NCI-H748 (cell line): ENCODE measurements at regions not wholly inside any gene's neighbourhood (a gene's known extent, or its start where the extent isn't known, plus 50 kb on each side); places are given as distances from the start of the nearest gene placed in this dataset.

Source experiments
- DNase-seq: peaks from one replicate; lab custom pipeline; 2025; ENCODE audit not compliant: unreplicated experiment; lab: John Stamatoyannopoulos, UW

DNA sequence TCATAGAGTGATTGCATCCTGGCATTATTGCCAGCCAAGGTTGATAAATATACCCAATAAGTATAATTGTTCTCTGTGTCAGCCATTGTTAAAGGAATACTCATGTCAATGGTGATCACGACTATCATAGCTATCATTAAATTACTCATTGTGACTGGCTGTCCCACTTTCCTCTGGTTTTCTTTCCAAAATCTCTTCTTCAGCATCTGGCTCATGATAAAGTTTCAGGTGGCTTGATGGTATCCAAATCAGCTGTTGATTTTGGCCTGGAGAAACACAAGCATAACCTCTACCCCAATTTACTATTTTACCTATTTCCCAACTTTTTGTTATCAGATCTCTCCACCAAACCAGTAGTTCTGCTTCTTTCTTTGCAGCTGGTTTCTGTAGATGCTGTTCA lies 67.1 kb upstream of the SPIN2A start:
- no peak for DNase-seq

DNA sequence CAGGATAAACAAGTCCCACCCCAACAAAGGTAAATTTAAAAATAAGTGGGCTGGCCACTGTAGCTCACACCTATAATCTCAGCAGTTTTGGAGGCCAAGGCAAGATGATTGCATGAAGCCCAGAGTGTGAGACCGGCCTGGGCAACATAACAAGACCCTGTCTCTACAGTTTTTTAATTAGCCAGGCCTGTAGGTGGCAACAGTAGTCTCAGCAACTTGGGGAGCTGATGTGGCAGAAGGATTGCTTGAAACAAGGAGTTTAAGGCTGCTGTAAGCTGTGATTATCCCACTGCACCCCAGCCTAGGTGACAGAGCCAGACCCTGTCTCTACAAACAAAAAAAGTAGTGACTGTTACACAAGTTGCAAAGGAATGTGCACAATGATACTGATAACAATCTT lies 74.6 kb upstream of the FAAH2 start:
- peak; percentile 0 for DNase-seq

DNA sequence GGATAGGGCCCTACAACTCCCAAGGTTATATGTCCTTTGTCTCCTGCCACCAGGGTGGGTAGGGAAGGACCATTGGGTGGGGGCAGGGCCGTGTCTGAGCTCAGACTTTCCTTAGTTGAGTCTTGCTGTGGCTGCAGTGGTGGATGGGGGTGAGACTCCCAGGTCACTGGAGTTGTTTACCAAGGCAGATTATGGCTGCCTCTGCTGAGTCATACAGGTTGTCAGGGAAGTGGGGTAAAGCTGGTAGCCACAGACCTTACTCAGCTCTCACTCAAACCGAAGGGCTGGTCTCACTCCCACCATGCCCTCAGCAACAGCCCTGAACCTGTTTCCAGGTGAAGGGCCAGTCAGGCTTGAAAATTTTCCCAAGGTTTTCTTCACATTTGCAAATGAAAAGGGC lies 58.8 kb upstream of the FAAH2 start:
- DNase-seq = no peak

DNA sequence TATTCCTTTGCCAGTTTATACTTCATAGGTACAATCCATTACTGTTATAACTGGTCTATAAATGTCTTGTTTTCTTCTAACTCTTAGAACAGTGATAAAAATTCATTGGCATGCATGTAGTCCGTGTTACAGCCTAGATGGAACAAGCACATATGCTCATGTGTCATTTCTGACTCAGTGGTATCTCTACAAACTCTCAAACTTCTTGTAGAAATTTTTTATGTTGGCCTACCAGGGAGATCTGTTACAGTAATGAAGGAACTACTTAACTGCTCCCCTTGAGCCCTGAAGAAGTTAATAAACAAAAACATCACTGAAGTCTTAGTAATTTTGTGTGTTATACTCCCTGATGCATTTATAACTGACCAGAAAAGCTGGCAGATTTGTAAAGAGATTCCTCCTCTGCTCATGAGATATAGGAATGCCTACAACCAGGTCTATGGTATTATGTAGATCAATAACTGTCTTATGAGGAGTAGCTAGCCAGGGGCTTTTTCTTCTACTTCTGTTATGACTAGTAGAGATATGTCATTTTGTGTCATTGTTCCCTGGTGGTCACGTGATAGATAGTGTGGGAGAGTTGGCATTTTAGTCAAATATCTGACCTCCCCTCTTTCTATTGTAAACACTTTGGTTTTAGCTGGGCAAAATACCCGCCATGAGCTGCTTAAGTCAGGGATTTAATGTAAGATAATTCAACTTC lies 53.7 kb upstream of the FAAH2 start:
- no peak for DNase-seq
